Endodermal cell (in vitro differentiated cells): ENCODE measurements at regions not wholly inside any gene's neighbourhood (a gene's known extent, or its start where the extent isn't known, plus 50 kb on each side); places are given as distances from the start of the nearest gene placed in this dataset.

ENCODE experiments used
- DNase-seq: peaks from one replicate; pipeline ENCODE4 v3.0.0-alpha.2; 2017
- H3K27ac ChIP-seq: 2 replicates; pipeline ENCODE4 v1.5.1; 2013; ENCODE audit warnings: mild to moderate bottlenecking, low read depth, low read length, moderate library complexity
- H3K27me3 ChIP-seq: 2 replicates; pipeline ENCODE4 v1.6.1; 2013; ENCODE audit warnings: mild to moderate bottlenecking, low read length, moderate library complexity; ENCODE audit not compliant: insufficient read depth, control insufficient read depth, poor library complexity, severe bottlenecking
- H3K36me3 ChIP-seq: 2 replicates; pipeline ENCODE4 v1.7.0; 2013; ENCODE audit warnings: mild to moderate bottlenecking, low read length, moderate library complexity; ENCODE audit not compliant: control insufficient read depth, insufficient read depth
- H3K4me1 ChIP-seq: one replicate; pipeline ENCODE4 v1.7.0; 2013; ENCODE audit warnings: low read length; ENCODE audit not compliant: control insufficient read depth, insufficient read depth
- H3K4me3 ChIP-seq: 2 replicates; pipeline ENCODE4 v1.5.1; 2013; ENCODE audit warnings: mild to moderate bottlenecking, low read length, moderate library complexity
- H3K9ac ChIP-seq: 2 replicates; pipeline ENCODE4 v1.6.1; 2013; ENCODE audit warnings: mild to moderate bottlenecking, low read length, moderate library complexity; ENCODE audit not compliant: poor library complexity, severe bottlenecking; ENCODE audit errors: extremely low read depth
- H3K9me3 ChIP-seq: 2 replicates; pipeline ENCODE4 v1.6.1; 2013; ENCODE audit warnings: mild to moderate bottlenecking, low read length, moderate library complexity; ENCODE audit not compliant: control insufficient read depth
- H3K27ac Mint-ChIP-seq: 2 replicates; pipeline ENCODE4 v1.8.0; 2020; ENCODE audit warnings: mixed read lengths
- H3K27me3 Mint-ChIP-seq: 2 replicates; pipeline ENCODE4 v1.8.0; 2021; ENCODE audit warnings: mild to moderate bottlenecking, mixed read lengths; ENCODE audit not compliant: insufficient read depth
- H3K36me3 Mint-ChIP-seq: 2 replicates; pipeline ENCODE4 v1.8.0; 2020; ENCODE audit warnings: low read depth, mixed read lengths
- H3K4me1 Mint-ChIP-seq: 2 replicates; pipeline ENCODE4 v1.8.0; 2020; ENCODE audit warnings: mixed read lengths
- H3K4me3 Mint-ChIP-seq: 2 replicates; pipeline ENCODE4 v1.8.0; 2020; ENCODE audit warnings: mild to moderate bottlenecking, moderate library complexity, mixed read lengths
- H3K9me3 Mint-ChIP-seq: 2 replicates; pipeline ENCODE4 v1.8.0; 2020; ENCODE audit warnings: mild to moderate bottlenecking, mixed read lengths
- CTCF ChIP-seq: fragments of 200-600 bp; sonication (generic); conservative IDR thresholded peaks from 2 replicates; pipeline ENCODE4 v1.5.0; 2021; ENCODE audit warnings: antibody characterized with exemption, mild to moderate bottlenecking
- WGBS, 2 experiments: methylation state at CpG; one replicate each; pipeline versions ENCODE4 v1.1.5 to v1.1.7; 2013; ENCODE audit warnings: missing lambda C conversion rate in 2 of 2, mixed read lengths in 1 of 2; ENCODE audit not compliant: insufficient coverage in 1 of 2, insufficient read length in 1 of 2; 5-methylcytosine and 5-hydroxymethylcytosine counted together

GRCh38 chr4:34362654-34363053 lies 1881.7 kb downstream of the ARAP2 start:
- no peaks in the 10 kb centered on the region for H3K9me3 Mint-ChIP-seq

GRCh38 chr4:34363842-34364241 lies 1880.5 kb downstream of the ARAP2 start:
- no peak for TF ChIP-seq CTCF
- peaks cover 2% of the 10 kb centered on the region for H3K4me1 Mint-ChIP-seq
- H3K36me3 Mint-ChIP-seq, result no peaks in the 10 kb centered on the region
- no peaks in the 10 kb centered on the region for H3K9me3 ChIP-seq
- H3K4me3 ChIP-seq, result no peak overlapping the region
- no peak overlapping the region for H3K4me3 Mint-ChIP-seq
- no peaks in the 10 kb centered on the region for H3K27me3 Mint-ChIP-seq
- H3K27ac Mint-ChIP-seq, result no peak overlapping the region
- H3K4me1 ChIP-seq, result no peaks in the 10 kb centered on the region
- H3K27ac ChIP-seq, result no peak overlapping the region
- 82 to 91% methylated on average over 2 of the region's 2 CpGs for WGBS, 2 experiments
- H3K9ac ChIP-seq, result no peak overlapping the region
- DNase-seq, result no peak
- H3K27me3 ChIP-seq, result no peaks in the 10 kb centered on the region
- H3K36me3 ChIP-seq, result no peaks in the 10 kb centered on the region
- H3K9me3 Mint-ChIP-seq, result no peaks in the 10 kb centered on the region

More at GRCh38 chr4:34362654-34363053, 1881.7 kb downstream of the ARAP2 start:
- no peak for DNase-seq
- H3K4me1 Mint-ChIP-seq, result peaks cover 2% of the 10 kb centered on the region
- H3K4me3 Mint-ChIP-seq, result no peak overlapping the region
- no peak overlapping the region for H3K27ac Mint-ChIP-seq
- no peaks in the 10 kb centered on the region for H3K36me3 Mint-ChIP-seq
- TF ChIP-seq CTCF, result no peak
- Histone ChIP-seq H3K36me3 (no peaks in the 10 kb centered on the region), H3K27me3 (no peaks in the 10 kb centered on the region), H3K9me3 (no peaks in the 10 kb centered on the region), H3K4me1 (no peaks in the 10 kb centered on the region), H3K27ac (no peak overlapping the region), H3K4me3 (no peak overlapping the region), H3K9ac (no peak overlapping the region)
- no peaks in the 10 kb centered on the region for H3K27me3 Mint-ChIP-seq

- no peaks in the 10 kb centered on the region for H3K4me1 ChIP-seq
- Mint-ChIP-seq H3K4me3 (no peak overlapping the region), H3K4me1 (no peaks in the 10 kb centered on the region), H3K9me3 (no peaks in the 10 kb centered on the region), H3K27ac (no peak overlapping the region), H3K27me3 (no peaks in the 10 kb centered on the region), H3K36me3 (no peaks in the 10 kb centered on the region)
- H3K27ac ChIP-seq, result no peak overlapping the region
- H3K27me3 ChIP-seq, result no peaks in the 10 kb centered on the region
- H3K9ac ChIP-seq, result no peak overlapping the region
- WGBS, 2 experiments, result 90% methylated on average over 2 of the region's 2 CpGs; no CpG with 5 or more reads in 1 of the 2 experiments
- TF ChIP-seq CTCF, result no peak
- no peak overlapping the region for H3K4me3 ChIP-seq
- DNase-seq, result no peak
- no peaks in the 10 kb centered on the region for H3K36me3 ChIP-seq
- H3K9me3 ChIP-seq, result no peaks in the 10 kb centered on the region
These were observed 1878.4 kb downstream of the ARAP2 start for GRCh38 chr4:34365946-34366345.
